ENCODE measurements at regions not wholly inside any gene's neighbourhood (a gene's known extent, or its start where the extent isn't known, plus 50 kb on each side); places are given as distances from the start of the nearest gene placed in this dataset.

DNA sequence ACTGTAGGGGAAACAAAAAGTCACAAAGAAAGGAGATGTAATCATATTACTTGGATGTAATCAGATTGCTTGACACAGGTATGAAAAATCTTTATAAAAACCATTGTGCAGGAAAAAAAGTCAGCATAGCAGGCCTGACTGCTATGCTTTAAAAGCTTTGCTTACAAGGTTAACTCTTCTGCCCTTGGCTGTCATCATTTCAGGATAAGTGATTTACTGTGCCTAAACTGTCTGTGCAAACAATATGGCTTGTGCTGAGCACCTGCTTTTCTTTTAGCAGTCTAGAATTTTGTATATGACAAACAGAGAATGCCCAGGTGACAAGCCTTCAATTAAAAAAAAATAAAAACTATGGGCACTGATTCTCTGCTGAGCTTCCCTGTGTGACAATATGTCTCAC is 63.8 kb upstream of the PLEKHG7 start:
- Mint-ChIP-seq H3K36me3 (ENCODE audit: low read depth, unreplicated experiment) (no peaks in the 10 kb centered on the region), H3K4me1 (ENCODE audit: unreplicated experiment) (peaks cover 5% of the 10 kb centered on the region), H3K27me3 (ENCODE audit: unreplicated experiment) (no peaks in the 10 kb centered on the region), H3K27ac (ENCODE audit: unreplicated experiment) (no peak overlapping the region), H3K9me3 (ENCODE audit: unreplicated experiment) (no peaks in the 10 kb centered on the region), H3K4me3 (ENCODE audit: unreplicated experiment) (no peak overlapping the region)
- TF ChIP-seq, protein P1, sequence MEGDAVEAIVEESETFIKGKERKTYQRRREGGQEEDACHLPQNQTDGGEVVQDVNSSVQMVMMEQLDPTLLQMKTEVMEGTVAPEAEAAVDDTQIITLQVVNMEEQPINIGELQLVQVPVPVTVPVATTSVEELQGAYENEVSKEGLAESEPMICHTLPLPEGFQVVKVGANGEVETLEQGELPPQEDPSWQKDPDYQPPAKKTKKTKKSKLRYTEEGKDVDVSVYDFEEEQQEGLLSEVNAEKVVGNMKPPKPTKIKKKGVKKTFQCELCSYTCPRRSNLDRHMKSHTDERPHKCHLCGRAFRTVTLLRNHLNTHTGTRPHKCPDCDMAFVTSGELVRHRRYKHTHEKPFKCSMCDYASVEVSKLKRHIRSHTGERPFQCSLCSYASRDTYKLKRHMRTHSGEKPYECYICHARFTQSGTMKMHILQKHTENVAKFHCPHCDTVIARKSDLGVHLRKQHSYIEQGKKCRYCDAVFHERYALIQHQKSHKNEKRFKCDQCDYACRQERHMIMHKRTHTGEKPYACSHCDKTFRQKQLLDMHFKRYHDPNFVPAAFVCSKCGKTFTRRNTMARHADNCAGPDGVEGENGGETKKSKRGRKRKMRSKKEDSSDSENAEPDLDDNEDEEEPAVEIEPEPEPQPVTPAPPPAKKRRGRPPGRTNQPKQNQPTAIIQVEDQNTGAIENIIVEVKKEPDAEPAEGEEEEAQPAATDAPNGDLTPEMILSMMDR (IDR thresholded peaks at IDR 0.05; ENCODE audit: unreplicated experiment): no peak
- no peak for DNase-seq (ENCODE audit: low spot score)

DNA sequence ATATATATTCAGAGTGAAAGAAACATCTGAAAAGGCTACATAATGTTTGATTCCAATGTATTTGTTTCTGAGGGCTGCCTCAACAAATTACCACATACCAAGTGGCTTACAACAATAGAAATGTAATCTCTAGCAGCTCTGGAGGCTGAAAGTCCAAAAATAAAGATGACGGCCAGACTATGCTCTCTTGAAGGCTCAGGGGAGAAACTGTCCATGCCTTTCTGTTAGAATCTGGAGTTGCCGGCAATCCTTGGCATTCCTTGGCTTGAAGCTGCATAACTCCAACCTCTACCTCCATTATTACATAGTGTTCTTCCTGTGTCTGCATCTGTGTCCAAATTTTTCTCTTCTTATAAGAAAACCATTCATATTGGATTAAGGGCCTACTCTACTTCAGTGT is 68.1 kb upstream of the PLEKHG7 start:
- Mint-ChIP-seq H3K27ac (ENCODE audit: unreplicated experiment) (no peak overlapping the region), H3K36me3 (ENCODE audit: low read depth, unreplicated experiment) (no peaks in the 10 kb centered on the region), H3K9me3 (ENCODE audit: unreplicated experiment) (no peaks in the 10 kb centered on the region), H3K4me3 (ENCODE audit: unreplicated experiment) (no peak overlapping the region), H3K4me1 (ENCODE audit: unreplicated experiment) (no peaks in the 10 kb centered on the region), H3K27me3 (ENCODE audit: unreplicated experiment) (no peaks in the 10 kb centered on the region)
- no peak for DNase-seq (ENCODE audit: low spot score)
- TF ChIP-seq, protein P1 (IDR thresholded peaks at IDR 0.05; ENCODE audit: unreplicated experiment): no peak

DNA sequence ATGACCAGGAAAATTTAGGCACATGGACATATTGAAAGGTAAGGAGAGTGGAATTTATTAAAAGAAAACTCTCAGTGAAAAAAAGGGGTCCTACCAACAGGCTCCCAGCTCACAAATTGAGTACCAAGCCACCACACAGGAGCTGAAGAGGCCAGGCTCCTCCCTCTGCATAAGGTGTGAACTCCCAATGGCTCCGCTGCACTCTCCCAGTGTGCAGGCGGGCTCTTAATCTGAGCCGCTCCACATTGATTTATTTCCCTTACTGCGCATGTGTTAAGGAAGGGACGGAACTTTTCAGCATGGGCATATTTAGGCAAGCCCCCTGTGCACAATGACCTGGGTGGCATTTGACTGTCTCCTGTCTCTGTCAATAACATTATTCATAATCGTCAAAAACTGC is 68.6 kb upstream of the PLEKHG7 start:
- H3K36me3 Mint-ChIP-seq (ENCODE audit: low read depth, unreplicated experiment): no peaks in the 10 kb centered on the region
- no peaks in the 10 kb centered on the region for H3K9me3 Mint-ChIP-seq (ENCODE audit: unreplicated experiment)
- TF ChIP-seq, protein P1 (IDR thresholded peaks at IDR 0.05; ENCODE audit: unreplicated experiment): no peak
- H3K27me3 Mint-ChIP-seq (ENCODE audit: unreplicated experiment): no peaks in the 10 kb centered on the region
- no peaks in the 10 kb centered on the region for H3K4me1 Mint-ChIP-seq (ENCODE audit: unreplicated experiment)
- H3K4me3 Mint-ChIP-seq (ENCODE audit: unreplicated experiment): no peak overlapping the region
- DNase-seq (ENCODE audit: low spot score): no peak
- H3K27ac Mint-ChIP-seq (ENCODE audit: unreplicated experiment): no peak overlapping the region

DNA sequence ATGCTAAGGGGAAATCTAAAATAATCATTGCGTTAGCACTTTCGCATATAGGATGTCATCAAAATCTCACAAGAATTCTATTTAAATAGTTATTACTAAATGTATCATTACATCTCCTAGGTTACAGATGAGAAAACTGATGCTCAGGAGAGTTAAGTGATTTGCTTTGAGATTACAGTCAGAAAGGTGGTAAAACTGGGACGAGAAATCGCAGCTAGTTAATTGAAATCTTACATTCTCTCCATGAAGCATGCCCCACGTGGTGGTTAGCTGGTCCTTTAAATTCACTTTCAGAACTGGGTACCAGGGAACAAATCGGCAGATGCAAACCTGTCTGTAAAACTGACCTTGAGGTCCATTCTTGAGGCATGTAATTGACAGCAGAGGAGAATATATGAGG is 71.8 kb upstream of the PLEKHG7 start:
- no peak overlapping the region for H3K27ac Mint-ChIP-seq (ENCODE audit: unreplicated experiment)
- no peaks in the 10 kb centered on the region for H3K9me3 Mint-ChIP-seq (ENCODE audit: unreplicated experiment)
- no peak for DNase-seq (ENCODE audit: low spot score)
- TF ChIP-seq, protein P1 (IDR thresholded peaks at IDR 0.05; ENCODE audit: unreplicated experiment): no peak
- H3K4me1 Mint-ChIP-seq (ENCODE audit: unreplicated experiment): peaks cover 2% of the 10 kb centered on the region
- no peaks in the 10 kb centered on the region for H3K36me3 Mint-ChIP-seq (ENCODE audit: low read depth, unreplicated experiment)
- no peak overlapping the region for H3K4me3 Mint-ChIP-seq (ENCODE audit: unreplicated experiment)
- no peaks in the 10 kb centered on the region for H3K27me3 Mint-ChIP-seq (ENCODE audit: unreplicated experiment)

DNA sequence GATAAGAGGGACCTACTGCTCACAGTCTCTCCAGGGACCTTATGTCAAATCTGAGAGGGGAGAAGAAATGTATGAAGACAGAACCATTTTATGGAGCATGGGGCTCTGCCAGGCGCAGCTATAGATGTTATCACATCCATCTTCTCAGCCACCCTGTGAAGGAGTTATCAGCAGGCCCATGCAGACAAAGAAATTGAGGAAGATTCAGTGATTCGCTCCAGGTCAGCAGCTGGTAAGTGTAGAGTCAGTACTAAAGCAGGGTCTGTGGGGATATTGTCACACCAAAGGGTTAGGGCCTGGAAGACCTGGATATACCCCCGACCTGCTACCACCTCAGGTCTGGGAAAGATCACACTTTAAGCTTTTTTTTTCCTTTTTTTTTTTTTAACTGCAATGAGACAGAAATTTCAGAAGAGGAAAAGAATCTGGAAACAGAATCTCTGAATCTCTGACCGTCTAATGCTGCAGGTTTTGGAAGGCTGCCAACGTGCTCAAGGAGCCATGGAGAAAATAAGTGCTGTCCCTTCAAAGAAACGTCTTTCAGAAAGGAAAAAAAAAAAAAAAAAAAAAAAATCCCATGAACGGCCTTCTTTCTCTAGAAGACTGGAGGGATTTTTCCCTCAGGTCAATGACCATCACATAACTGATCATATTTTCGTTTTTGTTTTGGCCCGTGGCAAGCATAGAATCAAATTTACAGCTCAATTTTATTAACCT is 73.3 kb upstream of the PLEKHG7 start:
- Mint-ChIP-seq H3K27ac (ENCODE audit: unreplicated experiment) (no peak overlapping the region), H3K4me3 (ENCODE audit: unreplicated experiment) (no peak overlapping the region), H3K27me3 (ENCODE audit: unreplicated experiment) (no peaks in the 10 kb centered on the region), H3K9me3 (ENCODE audit: unreplicated experiment) (no peaks in the 10 kb centered on the region), H3K36me3 (ENCODE audit: low read depth, unreplicated experiment) (no peaks in the 10 kb centered on the region), H3K4me1 (ENCODE audit: unreplicated experiment) (peaks cover 2% of the 10 kb centered on the region)
- no peak for DNase-seq (ENCODE audit: low spot score)
- TF ChIP-seq, protein P1 (IDR thresholded peaks at IDR 0.05; ENCODE audit: unreplicated experiment): no peak
